ENCODE measurements at regions not wholly inside any gene's neighbourhood (a gene's known extent, or its start where the extent isn't known, plus 50 kb on each side); places are given as distances from the start of the nearest gene placed in this dataset.

GRCh38 chr18:23077493-23078256, 57.6 kb upstream of the CABLES1 start:
- in situ Hi-C loops (cut with MboI; ENCODE audit: low sequenced_read_pairs) = loop anchor here (25.0 kb wide), 1 partner anchor 110 kb away; no protein-coding TSS in a partner anchor

DNA sequence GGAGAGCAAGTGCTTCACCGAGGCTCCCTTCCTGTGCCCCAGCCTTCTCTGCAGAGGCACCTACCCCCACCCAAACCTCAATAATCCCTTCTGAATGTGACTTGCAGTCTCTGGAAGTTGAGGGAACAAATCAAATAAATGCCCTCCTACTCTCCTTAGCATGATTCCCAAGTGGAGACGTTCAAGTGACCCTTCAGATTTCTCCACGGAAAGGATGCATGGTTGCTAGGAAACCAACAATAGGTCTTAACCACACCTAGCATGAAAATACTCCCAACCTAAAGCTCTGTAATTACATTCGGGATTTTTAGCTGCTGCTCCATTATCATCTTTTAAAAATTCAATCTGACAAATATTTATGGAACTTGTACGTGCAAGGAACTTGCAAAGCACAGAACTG, 50.2 kb upstream of the CABLES1 start:
- in situ Hi-C loops (cut with MboI; ENCODE audit: low sequenced_read_pairs) = loop anchor here (25.0 kb wide), 1 partner anchor 102 kb away; no protein-coding TSS in a partner anchor

All from HL-60/S4 (cell line).